LNCAP (cell line): ENCODE measurements at regions not wholly inside any gene's neighbourhood (a gene's known extent, or its start where the extent isn't known, plus 50 kb on each side); places are given as distances from the start of the nearest gene placed in this dataset.

Experiments used
- TF ChIP-seq, protein P1 (sequence below): fragments of 450-650 bp; IDR thresholded peaks from 2 replicates; pipeline ENCODE4 v1.5.1; 2017; ENCODE audit warnings: mild to moderate bottlenecking

DNA sequence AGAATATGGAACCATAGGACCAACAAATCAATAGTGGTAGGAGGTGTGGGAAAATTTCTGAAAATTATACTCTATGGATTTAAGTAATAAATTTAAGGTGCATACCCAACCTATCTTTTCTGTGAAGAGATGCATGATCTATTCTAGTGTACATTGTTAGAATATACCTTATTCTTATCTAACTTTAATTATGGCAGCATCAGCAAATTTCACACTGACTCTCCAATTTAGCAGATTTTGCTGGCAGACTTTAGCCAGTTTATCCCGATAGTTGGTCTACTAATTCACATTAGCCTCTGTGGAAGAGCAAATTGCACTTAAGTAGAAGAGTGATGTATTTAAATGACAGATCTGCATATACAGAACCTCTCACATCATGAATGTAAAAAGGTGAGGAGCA is 400.0 kb downstream of the PLA2G4A start:
- TF ChIP-seq, protein P1, sequence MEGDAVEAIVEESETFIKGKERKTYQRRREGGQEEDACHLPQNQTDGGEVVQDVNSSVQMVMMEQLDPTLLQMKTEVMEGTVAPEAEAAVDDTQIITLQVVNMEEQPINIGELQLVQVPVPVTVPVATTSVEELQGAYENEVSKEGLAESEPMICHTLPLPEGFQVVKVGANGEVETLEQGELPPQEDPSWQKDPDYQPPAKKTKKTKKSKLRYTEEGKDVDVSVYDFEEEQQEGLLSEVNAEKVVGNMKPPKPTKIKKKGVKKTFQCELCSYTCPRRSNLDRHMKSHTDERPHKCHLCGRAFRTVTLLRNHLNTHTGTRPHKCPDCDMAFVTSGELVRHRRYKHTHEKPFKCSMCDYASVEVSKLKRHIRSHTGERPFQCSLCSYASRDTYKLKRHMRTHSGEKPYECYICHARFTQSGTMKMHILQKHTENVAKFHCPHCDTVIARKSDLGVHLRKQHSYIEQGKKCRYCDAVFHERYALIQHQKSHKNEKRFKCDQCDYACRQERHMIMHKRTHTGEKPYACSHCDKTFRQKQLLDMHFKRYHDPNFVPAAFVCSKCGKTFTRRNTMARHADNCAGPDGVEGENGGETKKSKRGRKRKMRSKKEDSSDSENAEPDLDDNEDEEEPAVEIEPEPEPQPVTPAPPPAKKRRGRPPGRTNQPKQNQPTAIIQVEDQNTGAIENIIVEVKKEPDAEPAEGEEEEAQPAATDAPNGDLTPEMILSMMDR: no peak

DNA sequence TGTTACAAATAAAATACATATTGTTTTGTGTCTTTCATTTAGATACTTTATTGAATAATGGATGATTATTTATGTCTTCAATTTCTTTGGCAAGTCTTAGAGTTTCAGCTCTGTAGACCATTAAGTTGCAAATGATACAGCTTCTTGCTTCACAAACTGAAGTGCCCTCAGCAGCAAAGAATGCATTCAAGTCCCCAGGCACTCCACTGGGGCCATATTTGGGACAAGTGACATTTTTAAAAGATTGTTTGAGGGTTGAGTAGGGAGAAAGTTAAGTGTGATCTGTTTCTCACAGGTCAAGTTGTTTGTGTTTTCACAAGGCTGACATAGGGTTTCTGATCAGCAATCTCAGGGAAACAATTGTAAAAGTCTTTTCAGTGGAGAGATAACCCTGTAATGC is 400.7 kb downstream of the PLA2G4A start:
- TF ChIP-seq, protein P1: no peak

DNA sequence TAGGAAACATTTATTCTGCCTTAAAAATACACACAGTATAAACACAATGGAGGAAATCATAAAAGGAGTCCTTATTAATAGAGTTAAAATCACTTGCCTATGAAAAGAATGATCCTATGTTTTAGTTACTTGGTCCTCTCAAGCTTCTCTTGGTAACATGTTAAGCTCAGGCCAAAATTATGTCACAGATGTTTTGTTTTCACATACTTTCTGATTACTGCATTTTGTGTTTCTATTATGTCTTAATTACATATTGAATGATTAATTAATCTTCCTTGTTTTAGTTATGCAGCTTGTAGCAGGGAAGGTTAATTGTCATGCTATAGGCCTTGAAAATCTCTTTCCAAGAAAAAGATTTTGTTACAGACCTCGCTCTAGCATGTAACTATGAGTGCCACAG is 406.0 kb downstream of the PLA2G4A start:
- TF ChIP-seq, protein P1: no peak

DNA sequence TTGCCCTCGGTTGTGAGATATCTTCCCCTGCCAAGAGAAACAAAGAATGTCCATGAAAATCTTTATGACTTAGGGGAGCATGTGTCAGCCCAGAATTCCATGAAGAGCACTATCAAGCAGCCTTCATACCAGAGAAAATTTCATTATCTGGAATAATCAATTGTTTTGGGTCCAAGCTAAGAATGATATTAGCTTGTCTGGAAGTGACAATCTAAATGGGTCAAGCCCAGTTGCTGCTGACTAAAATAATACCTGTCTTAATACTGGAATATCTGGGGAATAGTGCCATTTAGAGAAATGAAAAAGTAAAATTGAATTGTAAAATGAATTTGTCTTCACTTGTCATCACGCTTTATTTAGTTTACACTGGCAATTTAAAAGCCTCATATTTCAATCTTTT is 407.4 kb downstream of the PLA2G4A start:
- TF ChIP-seq, protein P1: no peak

DNA sequence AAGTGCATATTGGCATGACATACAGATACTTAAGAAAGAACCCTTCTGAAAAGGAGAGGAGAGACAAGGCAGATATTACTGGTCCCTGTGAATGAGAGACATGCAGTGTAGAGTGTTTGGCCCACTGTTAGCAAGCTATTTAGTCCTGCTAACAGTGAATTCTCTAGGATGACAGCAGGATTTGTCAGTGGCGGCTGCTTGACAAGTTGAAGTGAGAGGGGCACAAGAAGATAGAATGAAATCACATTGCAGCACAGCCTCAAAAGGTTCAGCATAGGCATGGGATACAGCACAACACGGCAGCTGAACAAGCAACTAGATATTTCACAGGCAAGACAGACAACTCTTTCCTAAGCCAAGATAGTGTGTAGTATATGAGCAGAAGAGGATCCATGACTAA is 407.9 kb downstream of the PLA2G4A start:
- TF ChIP-seq, protein P1: no peak

DNA sequence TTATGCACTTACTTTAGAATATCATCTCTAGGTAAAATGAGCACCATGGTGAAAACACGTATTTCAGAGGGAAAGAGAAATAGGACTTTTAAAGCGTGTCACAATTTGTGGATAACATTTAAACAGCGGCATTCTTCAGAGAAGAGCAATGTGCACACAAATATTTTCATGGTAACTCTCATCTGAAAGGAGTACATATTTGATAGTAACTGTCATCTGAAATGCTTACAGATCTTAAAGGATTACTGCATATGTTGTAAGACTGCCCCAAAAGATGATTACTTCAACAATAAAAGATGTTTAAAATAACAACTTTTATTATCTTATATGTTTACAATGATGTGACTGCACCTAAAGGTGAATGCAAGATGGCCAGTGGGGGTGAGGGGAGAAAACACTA is 408.8 kb downstream of the PLA2G4A start:
- TF ChIP-seq, protein P1: no peak

DNA sequence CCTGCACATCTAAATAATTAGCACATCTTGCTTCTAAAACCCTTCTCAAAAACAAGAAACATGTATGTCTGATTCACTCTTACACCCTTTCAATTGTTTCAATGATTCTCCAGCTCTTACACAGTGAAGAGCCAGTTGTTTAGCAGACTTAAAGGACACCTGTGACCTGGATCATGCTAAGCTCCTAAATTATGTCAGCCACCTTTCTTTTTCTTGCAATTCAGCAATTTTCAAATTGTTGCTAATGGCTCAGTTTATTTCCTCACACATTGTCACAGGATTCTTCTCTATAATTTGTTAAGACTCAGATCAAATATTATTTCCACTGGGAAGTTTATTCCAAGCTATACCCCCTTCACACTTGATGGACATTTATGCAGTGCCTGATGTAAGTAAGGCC is 413.2 kb downstream of the PLA2G4A start:
- TF ChIP-seq, protein P1: no peak

DNA sequence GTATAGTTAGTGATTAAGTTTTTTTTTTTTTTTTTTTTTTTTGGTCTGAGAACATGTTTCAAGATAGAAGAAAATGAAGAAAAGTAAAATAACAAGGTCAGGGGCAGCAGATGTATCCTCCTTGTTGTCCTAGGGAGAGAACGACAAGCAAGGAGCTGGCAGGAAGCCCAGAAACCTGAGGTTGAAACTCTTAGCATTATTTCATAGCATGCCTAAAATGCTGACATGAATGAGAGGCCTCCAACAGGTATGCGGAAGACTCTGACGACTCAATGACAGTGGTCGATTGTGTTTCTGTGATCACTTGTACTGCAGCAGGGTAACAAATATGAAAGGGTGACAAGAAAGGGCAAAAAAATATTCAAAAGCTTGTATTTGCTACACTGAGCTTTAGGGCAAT is 415.9 kb downstream of the PLA2G4A start:
- TF ChIP-seq, protein P1: no peak
